K562 (cell line): ENCODE measurements at regions not wholly inside any gene's neighbourhood (a gene's known extent, or its start where the extent isn't known, plus 50 kb on each side); places are given as distances from the start of the nearest gene placed in this dataset.

Source experiments
- ATAC-seq: fragments of 200-7000 bp; cut with Tn5 transposase; 3 replicates; pipeline ENCODE4 v1.9.1; 2020; ENCODE audit warnings: moderate library complexity
- BruUV-seq: library from RNA; stranded (reverse); fragments of 400-500 nt; replicated peaks from 2 replicates; lab custom pipeline; 2021; lab: Mats Ljungman, UMichigan
- CTCF ChIA-PET: fragments of 300-600 bp; formaldehyde crosslinking; extraction: SDS; loops from one replicate; lab custom pipeline; 2021; ENCODE audit warnings: low intra/inter-chr PET ratio; lab: Yijun Ruan, JAX
- POLR2A ChIA-PET: fragments of 300-600, 350-650 bp; sonication (Branson Sonifier 250); formaldehyde crosslinking; extraction: SDS; loops from one replicate; lab custom pipeline; 2021; ENCODE audit warnings: antibody characterized with exemption, inconsistent platforms; lab: Yijun Ruan, JAX
- DNase-seq, 4 experiments: peaks; one replicate each; pipeline versions ENCODE4 v3.0.0 to v3.0.0-alpha.2; 2011 to 2018; ENCODE audit warnings: low spot score in 3 of 4, mixed read lengths in 3 of 4; ENCODE audit errors: extremely low read depth in 1 of 4
- FAIRE-seq: peaks from 2 replicates; lab custom pipeline; 2011; peaks lifted over from hg19 to GRCh38; lab: Jason Lieb, UNC
- H2AFZ ChIP-seq: 2 replicates; pipeline ENCODE4 v1.6.0; 2011; ENCODE audit warnings: low read depth, low read length, control low read depth, inconsistent platforms
- H3K27ac ChIP-seq: fragments of 200-600 bp; 3 replicates; pipeline ENCODE4 v1.8.0; 2011; ENCODE audit warnings: low read depth, mild to moderate bottlenecking, control low read depth, inconsistent platforms, low read length, moderate library complexity, mixed read lengths; ENCODE audit errors: extremely low read depth
- H3K27me3 ChIP-seq, 2 experiments: fragments of 300-600 bp in 1 of 2; 2 replicates in 1 of 2; 3 replicates in 1 of 2; pipeline versions ENCODE4 v1.6.0 to v1.8.0; 2011; ENCODE audit warnings: inconsistent platforms in 2 of 2, low read length in 2 of 2, mild to moderate bottlenecking in 1 of 2, mixed read lengths in 1 of 2, moderate library complexity in 1 of 2; ENCODE audit not compliant: control insufficient read depth in 2 of 2, insufficient read depth in 2 of 2
- H3K36me3 ChIP-seq: fragments of 300-600 bp; 3 replicates; pipeline ENCODE4 v1.8.0; 2011; ENCODE audit warnings: mild to moderate bottlenecking, low read length, inconsistent platforms; ENCODE audit not compliant: control insufficient read depth, insufficient read depth
- H3K4me1 ChIP-seq, 2 experiments: fragments of 200-600 bp in 1 of 2; replicated peaks in 1 of 2; 2 replicates in 1 of 2; 3 replicates in 1 of 2; pipeline versions ENCODE4 v1.5.1 to v1.8.0; 2011; ENCODE audit warnings: inconsistent platforms in 2 of 2, low read length in 2 of 2, mild to moderate bottlenecking in 1 of 2, mixed read lengths in 1 of 2, moderate library complexity in 1 of 2; ENCODE audit not compliant: control insufficient read depth in 2 of 2, insufficient read depth in 2 of 2
- H3K4me2 ChIP-seq: 2 replicates; pipeline ENCODE4 v1.6.1; 2011; ENCODE audit warnings: low read length, control low read depth, inconsistent platforms, mixed read lengths; ENCODE audit not compliant: insufficient read depth
- H3K4me3 ChIP-seq: fragments of 200-600 bp; sonication (generic), shearing (Covaris generic); 2 replicates; pipeline ENCODE4 v1.5.1; 2016; ENCODE audit warnings: control low read depth, inconsistent platforms
- H3K79me2 ChIP-seq: fragments of 200-600 bp; 3 replicates; pipeline ENCODE4 v1.8.0; 2011; ENCODE audit warnings: low read length, inconsistent platforms; ENCODE audit not compliant: control insufficient read depth, insufficient read depth
- H3K9ac ChIP-seq, 2 experiments: 2 replicates each; pipeline versions ENCODE4 v1.6.0 to v1.6.1; 2011; ENCODE audit warnings: low read depth in 2 of 2, low read length in 2 of 2, control low read depth in 1 of 2, inconsistent platforms in 1 of 2, mild to moderate bottlenecking in 1 of 2, mixed read lengths in 1 of 2; ENCODE audit not compliant: insufficient read depth in 1 of 2
- H3K9me1 ChIP-seq: one replicate; pipeline ENCODE4 v1.6.0; 2011; ENCODE audit warnings: inconsistent platforms, mild to moderate bottlenecking, low read length, moderate library complexity; ENCODE audit not compliant: control insufficient read depth, insufficient read depth
- H3K9me3 ChIP-seq: replicated peaks from 2 replicates; pipeline ENCODE4 v1.5.1; 2011; ENCODE audit warnings: low read depth, low read length, inconsistent platforms; ENCODE audit not compliant: control insufficient read depth, insufficient read depth
- H4K20me1 ChIP-seq: replicated peaks from 2 replicates; pipeline ENCODE4 v1.6.1; 2011; ENCODE audit warnings: low read length, inconsistent platforms, mixed read lengths; ENCODE audit not compliant: control insufficient read depth, insufficient read depth
- CBX8 ChIP-seq: fragments of 200-600 bp; sonication (generic); IDR thresholded peaks from 2 replicates; pipeline ENCODE4 v1.6.1; 2012; ENCODE audit warnings: borderline replicate concordance, mixed run types, low read depth, mild to moderate bottlenecking, moderate library complexity, mixed read lengths, low read length, control low read depth, inconsistent platforms; ENCODE audit not compliant: poor library complexity, severe bottlenecking; ENCODE audit errors: extremely low read depth
- HNRNPK ChIP-seq: fragments of 200-400 bp; formaldehyde crosslinking; IDR thresholded peaks from one replicate; pipeline ENCODE4 v1.6.1; 2018; ENCODE audit warnings: mild to moderate bottlenecking, low read depth, low read length; ENCODE audit not compliant: poor library complexity, severe bottlenecking
- MCM7 ChIP-seq, 2 experiments: fragments of 450-650 bp; IDR thresholded peaks; 2 replicates each; pipeline ENCODE4 v1.6.1; 2016 to 2018
- MTA1 ChIP-seq: fragments of 450-650 bp; IDR thresholded peaks from 2 replicates; pipeline ENCODE4 v1.6.1; 2017; ENCODE audit warnings: borderline replicate concordance
- RBM39 ChIP-seq: fragments of 200-400 bp; formaldehyde crosslinking; optimal IDR thresholded peaks from 2 replicates; pipeline ENCODE3; 2018; ENCODE audit warnings: low read depth, low read length
- SMAD4 ChIP-seq: fragments of 250-450 bp; sonication (Bioruptor Pico); conservative IDR thresholded peaks from 2 replicates; pipeline ENCODE4 v1.8.0; 2021; ENCODE audit warnings: inconsistent platforms, mild to moderate bottlenecking, moderate library complexity
- SREBF1 ChIP-seq: fragments of 150-350 bp; IDR thresholded peaks from 2 replicates; pipeline ENCODE4 v1.6.1; 2014; ENCODE audit warnings: antibody characterized with exemption, low read depth, low read length, borderline replicate concordance
- TRIM25 ChIP-seq: fragments of 450-650 bp; IDR thresholded peaks from 2 replicates; pipeline ENCODE4 v1.7.0; 2016; ENCODE audit warnings: borderline replicate concordance
- ZNF707 ChIP-seq: fragments of 250-450 bp; sonication (Bioruptor Pico); conservative IDR thresholded peaks from 2 replicates; pipeline ENCODE4 v1.8.0; 2022; ENCODE audit warnings: inconsistent platforms, mild to moderate bottlenecking, moderate library complexity
- ZSCAN29 ChIP-seq: fragments of 450-650 bp; IDR thresholded peaks from 2 replicates; pipeline ENCODE4 v1.6.1; 2017
- WGBS: fragments of 100-300 bp; shearing (Covaris generic); methylation state at CpG from one replicate; pipeline ENCODE4 v1.1.6; 2016; ENCODE audit warnings: low coverage, mixed read lengths; ENCODE audit not compliant: insufficient coverage; ENCODE audit errors: missing lambda C conversion rate; 5-methylcytosine and 5-hydroxymethylcytosine counted together
- in situ Hi-C: fragments of 300-500 bp; cut with MboI; formaldehyde crosslinking; loops from 4 replicates; pipeline ENCODE4 v1.15.0; 2018; ENCODE audit warnings: inconsistent platforms, mixed read lengths
- intact Hi-C: fragments of 100-400 bp; cut with micrococcal nuclease; formaldehyde crosslinking; loops from 2 replicates; pipeline ENCODE4 v1.14.2; 2022

GRCh38 chr13:86741762-86742285, 929.3 kb upstream of the SLITRK5 start:
- no peak for TF ChIP-seq MCM7 (IDR thresholded peaks at IDR 0.05)
- peak; percentile 59 for TF ChIP-seq HNRNPK
- Histone ChIP-seq H3K9me1 (no peaks in the 10 kb centered on the region), H4K20me1 (no peaks in the 10 kb centered on the region), H3K9me3 (no peaks in the 10 kb centered on the region), H3K36me3 (no peaks in the 10 kb centered on the region), H3K4me3 (no peak overlapping the region), H3K27ac (no peak overlapping the region), H3K9ac (no peak overlapping the region), H3K4me2 (no peak overlapping the region), H3K27me3 (no peaks in the 10 kb centered on the region), H2AFZ (no peak overlapping the region), H3K79me2 (no peaks in the 10 kb centered on the region), H3K4me1 (no peaks in the 10 kb centered on the region)
- DNase-seq: no peak
- in situ Hi-C loops: no loop called here
- WGBS: 0% methylated on average over 2 of the region's 2 CpGs
- FAIRE-seq: no peak
- BruUV-seq: no TSS peak
- ATAC-seq: no peak
- ChIA-PET POLR2A (no interaction called here), CTCF (no interaction called here)
- intact Hi-C loops: no loop called here

- no TSS peak for BruUV-seq
- ATAC-seq (no peak), DNase-seq (no peak), FAIRE-seq (no peak)
- no peak overlapping the region for H3K4me3 ChIP-seq
- intact Hi-C loops: no loop called here
- no peaks in the 10 kb centered on the region for H3K36me3 ChIP-seq
- H3K27ac ChIP-seq: no peak overlapping the region
- H3K9me3 ChIP-seq: no peaks in the 10 kb centered on the region
- H3K9ac ChIP-seq: no peak overlapping the region
- H2AFZ ChIP-seq: no peak overlapping the region
- in situ Hi-C loops: no loop called here
- ChIA-PET CTCF (no interaction called here), POLR2A (no interaction called here)
- H3K79me2 ChIP-seq: no peaks in the 10 kb centered on the region
- no peaks in the 10 kb centered on the region for H3K4me1 ChIP-seq
- no peaks in the 10 kb centered on the region for H3K27me3 ChIP-seq
- TF ChIP-seq ZSCAN29 (no peak), CBX8 (no peak), SMAD4 (CRISPR knock-in tag) (no peak), TRIM25 (no peak), MTA1 (no peak), SREBF1 (no peak), RBM39 (no peak), ZNF707 (CRISPR knock-in tag) (no peak)
- H3K9me1 ChIP-seq: no peaks in the 10 kb centered on the region
- 4% methylated on average over 6 of the region's 9 CpGs for WGBS
- H3K4me2 ChIP-seq: no peak overlapping the region
- H4K20me1 ChIP-seq: no peaks in the 10 kb centered on the region
Observed at GRCh38 chr13:86757236-86757978, 913.8 kb upstream of the SLITRK5 start.
